Smooth muscle cell (in vitro differentiated cells): ENCODE measurements at regions not wholly inside any gene's neighbourhood (a gene's known extent, or its start where the extent isn't known, plus 50 kb on each side); places are given as distances from the start of the nearest gene placed in this dataset.

Source experiments
- DNase-seq: peaks from one replicate; lab custom pipeline; 2025; ENCODE audit not compliant: unreplicated experiment; lab: John Stamatoyannopoulos, UW
- H2AFZ ChIP-seq: fragments of 200-600 bp; sonication (generic); 2 replicates; pipeline ENCODE4 v1.6.0; 2016; ENCODE audit warnings: antibody characterized with exemption, low read depth, mild to moderate bottlenecking
- H3F3A ChIP-seq: fragments of 200-600 bp; sonication (generic); 2 replicates; pipeline ENCODE4 v1.6.0; 2017; ENCODE audit warnings: antibody characterized with exemption, low read depth
- H3K27ac ChIP-seq: fragments of 200-600 bp; sonication (generic); 2 replicates; pipeline ENCODE4 v1.5.1; 2016; ENCODE audit warnings: low read depth, mild to moderate bottlenecking
- H3K27me3 ChIP-seq: fragments of 200-600 bp; sonication (generic); 2 replicates; pipeline ENCODE4 v1.6.1; 2016; ENCODE audit warnings: low read depth, mild to moderate bottlenecking
- H3K36me3 ChIP-seq: fragments of 200-600 bp; sonication (generic); 2 replicates; pipeline ENCODE4 v1.5.1; 2016; ENCODE audit warnings: low read depth
- H3K4me1 ChIP-seq: fragments of 200-600 bp; sonication (generic); 2 replicates; pipeline ENCODE4 v1.5.1; 2016; ENCODE audit warnings: low read depth
- H3K4me2 ChIP-seq: fragments of 200-600 bp; sonication (generic); 2 replicates; pipeline ENCODE4 v1.6.0; 2016; ENCODE audit warnings: mild to moderate bottlenecking
- H3K4me3 ChIP-seq: fragments of 200-600 bp; sonication (generic); 2 replicates; pipeline ENCODE4 v1.5.1; 2016; ENCODE audit warnings: mild to moderate bottlenecking
- H3K79me2 ChIP-seq: fragments of 200-600 bp; sonication (generic); 2 replicates; pipeline ENCODE4 v1.6.0; 2016; ENCODE audit warnings: low read depth, mild to moderate bottlenecking
- H3K9ac ChIP-seq: fragments of 200-600 bp; sonication (generic); 2 replicates; pipeline ENCODE4 v1.6.0; 2016; ENCODE audit warnings: low read depth
- H3K9me3 ChIP-seq: fragments of 200-600 bp; sonication (generic); replicated peaks from 2 replicates; pipeline ENCODE4 v1.5.1; 2016; ENCODE audit warnings: low read depth
- H4K20me1 ChIP-seq: fragments of 200-600 bp; sonication (generic); 2 replicates; pipeline ENCODE4 v1.6.0; 2016; ENCODE audit warnings: low read depth
- WGBS: methylation state at CpG from one replicate; pipeline ENCODE4 v1.1.7; 2016; ENCODE audit warnings: low lambda C conversion rate; 5-methylcytosine and 5-hydroxymethylcytosine counted together
- TF ChIP-seq, protein P1 (sequence below): fragments of 200-600 bp; sonication (generic); IDR thresholded peaks from 2 replicates; pipeline ENCODE4 v1.5.1; 2017; ENCODE audit warnings: borderline replicate concordance, mild to moderate bottlenecking, antibody characterized with exemption; ENCODE audit not compliant: insufficient read depth, poor library complexity, severe bottlenecking

DNA sequence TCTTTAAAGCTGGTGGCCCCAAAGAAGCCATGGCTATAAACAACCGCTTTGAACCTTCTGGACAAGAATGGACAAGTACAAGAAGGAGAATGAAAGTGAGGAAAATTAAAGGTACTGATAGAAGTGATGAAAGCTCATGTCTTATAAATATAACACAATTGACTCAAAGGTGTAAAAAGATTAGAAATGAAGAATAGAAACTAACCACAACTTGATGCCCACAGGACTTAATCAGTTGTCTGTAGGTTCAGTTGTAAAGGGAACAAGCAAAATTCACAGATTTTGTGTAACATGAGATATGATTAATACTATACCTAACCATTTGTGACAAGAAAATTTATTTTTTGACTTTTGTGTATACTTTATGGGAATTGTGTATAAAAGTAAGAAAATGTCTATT lies 135.7 kb downstream of the NUP35 start:
- WGBS: 93% methylated on average over 1 of the region's 1 CpG
- Histone ChIP-seq H3K4me3 (no peak overlapping the region), H3K4me1 (no peaks in the 10 kb centered on the region), H3K79me2 (no peaks in the 10 kb centered on the region), H3K27ac (no peak overlapping the region), H3K27me3 (no peaks in the 10 kb centered on the region), H3F3A (no peaks in the 10 kb centered on the region), H2AFZ (no peak overlapping the region), H3K36me3 (no peaks in the 10 kb centered on the region), H4K20me1 (no peaks in the 10 kb centered on the region), H3K4me2 (no peak overlapping the region), H3K9me3 (no peaks in the 10 kb centered on the region), H3K9ac (no peak overlapping the region)
- DNase-seq: no peak
- TF ChIP-seq, protein P1, sequence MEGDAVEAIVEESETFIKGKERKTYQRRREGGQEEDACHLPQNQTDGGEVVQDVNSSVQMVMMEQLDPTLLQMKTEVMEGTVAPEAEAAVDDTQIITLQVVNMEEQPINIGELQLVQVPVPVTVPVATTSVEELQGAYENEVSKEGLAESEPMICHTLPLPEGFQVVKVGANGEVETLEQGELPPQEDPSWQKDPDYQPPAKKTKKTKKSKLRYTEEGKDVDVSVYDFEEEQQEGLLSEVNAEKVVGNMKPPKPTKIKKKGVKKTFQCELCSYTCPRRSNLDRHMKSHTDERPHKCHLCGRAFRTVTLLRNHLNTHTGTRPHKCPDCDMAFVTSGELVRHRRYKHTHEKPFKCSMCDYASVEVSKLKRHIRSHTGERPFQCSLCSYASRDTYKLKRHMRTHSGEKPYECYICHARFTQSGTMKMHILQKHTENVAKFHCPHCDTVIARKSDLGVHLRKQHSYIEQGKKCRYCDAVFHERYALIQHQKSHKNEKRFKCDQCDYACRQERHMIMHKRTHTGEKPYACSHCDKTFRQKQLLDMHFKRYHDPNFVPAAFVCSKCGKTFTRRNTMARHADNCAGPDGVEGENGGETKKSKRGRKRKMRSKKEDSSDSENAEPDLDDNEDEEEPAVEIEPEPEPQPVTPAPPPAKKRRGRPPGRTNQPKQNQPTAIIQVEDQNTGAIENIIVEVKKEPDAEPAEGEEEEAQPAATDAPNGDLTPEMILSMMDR: no peak

DNA sequence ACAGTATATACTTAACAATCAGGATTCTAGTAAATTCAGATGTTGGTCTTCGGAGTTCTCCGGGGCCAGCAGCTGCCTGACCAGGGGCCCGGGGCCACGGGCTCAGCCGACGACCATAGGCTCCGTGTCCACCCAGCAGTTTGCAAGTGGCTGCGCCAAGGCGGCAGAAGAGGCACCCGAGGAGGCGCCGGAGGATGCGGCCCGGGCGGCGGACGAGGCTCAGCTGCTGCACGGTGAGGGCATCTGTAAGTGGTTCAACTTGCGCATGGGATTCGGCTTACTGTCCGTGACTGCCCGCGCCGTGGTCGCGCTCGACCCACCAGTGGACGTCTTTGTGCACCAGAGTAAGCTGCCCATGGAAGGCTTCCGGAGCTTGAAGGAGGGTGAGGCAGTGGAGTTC lies 136.3 kb downstream of the NUP35 start:
- DNase-seq: no peak
- H3K27ac ChIP-seq: no peak overlapping the region
- H3K27me3 ChIP-seq: no peaks in the 10 kb centered on the region
- H2AFZ ChIP-seq: no peak overlapping the region
- H3K79me2 ChIP-seq: no peaks in the 10 kb centered on the region
- no peaks in the 10 kb centered on the region for H3K36me3 ChIP-seq
- TF ChIP-seq, protein P1: no peak
- H3K9me3 ChIP-seq: no peaks in the 10 kb centered on the region
- no peak overlapping the region for H3K4me3 ChIP-seq
- WGBS: 95% methylated on average over 29 of the region's 29 CpGs
- no peak overlapping the region for H3K9ac ChIP-seq
- no peaks in the 10 kb centered on the region for H3F3A ChIP-seq
- H3K4me2 ChIP-seq: no peak overlapping the region
- H4K20me1 ChIP-seq: no peaks in the 10 kb centered on the region
- H3K4me1 ChIP-seq: no peaks in the 10 kb centered on the region

DNA sequence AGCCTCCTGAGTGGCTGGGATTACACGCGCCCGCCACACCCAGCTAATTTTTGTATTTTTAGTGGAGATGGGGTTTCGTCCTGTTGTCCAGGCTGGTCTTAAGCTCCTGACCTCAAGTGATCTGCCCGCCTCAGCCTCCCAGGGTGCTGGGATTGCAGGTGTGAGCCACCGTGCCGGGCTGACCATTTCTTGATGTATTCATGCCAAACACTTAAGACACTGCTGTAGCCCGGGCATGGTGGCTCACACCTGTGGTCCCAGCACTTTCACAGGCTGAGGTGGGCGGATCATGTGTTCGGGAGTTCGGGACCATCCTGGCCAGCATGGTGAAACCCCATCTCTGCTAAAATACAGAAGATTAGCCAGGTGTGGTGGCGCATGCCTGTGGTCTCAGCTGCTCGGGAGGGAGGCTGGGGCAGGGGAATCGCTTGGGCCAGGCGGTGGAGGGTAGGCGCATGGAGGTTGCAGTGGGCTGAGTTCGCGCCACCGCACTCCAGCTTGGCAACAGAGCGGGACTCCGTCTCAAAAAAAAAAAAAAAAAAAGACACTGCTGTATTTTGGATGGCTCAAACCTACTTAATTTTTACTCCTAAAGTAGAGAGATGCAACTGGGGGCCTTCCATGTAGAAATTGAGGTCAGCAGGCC lies 140.8 kb downstream of the NUP35 start:
- no peak for DNase-seq
- H3K79me2 ChIP-seq: no peaks in the 10 kb centered on the region
- H3K36me3 ChIP-seq: no peaks in the 10 kb centered on the region
- no peaks in the 10 kb centered on the region for H3K9me3 ChIP-seq
- no peak overlapping the region for H3K4me2 ChIP-seq
- no peaks in the 10 kb centered on the region for H3F3A ChIP-seq
- H3K4me1 ChIP-seq: no peaks in the 10 kb centered on the region
- no peaks in the 10 kb centered on the region for H4K20me1 ChIP-seq
- no peak overlapping the region for H3K9ac ChIP-seq
- H2AFZ ChIP-seq: no peak overlapping the region
- 96% methylated on average over 18 of the region's 21 CpGs for WGBS
- no peak overlapping the region for H3K4me3 ChIP-seq
- H3K27ac ChIP-seq: no peak overlapping the region
- TF ChIP-seq, protein P1: no peak
- no peaks in the 10 kb centered on the region for H3K27me3 ChIP-seq

DNA sequence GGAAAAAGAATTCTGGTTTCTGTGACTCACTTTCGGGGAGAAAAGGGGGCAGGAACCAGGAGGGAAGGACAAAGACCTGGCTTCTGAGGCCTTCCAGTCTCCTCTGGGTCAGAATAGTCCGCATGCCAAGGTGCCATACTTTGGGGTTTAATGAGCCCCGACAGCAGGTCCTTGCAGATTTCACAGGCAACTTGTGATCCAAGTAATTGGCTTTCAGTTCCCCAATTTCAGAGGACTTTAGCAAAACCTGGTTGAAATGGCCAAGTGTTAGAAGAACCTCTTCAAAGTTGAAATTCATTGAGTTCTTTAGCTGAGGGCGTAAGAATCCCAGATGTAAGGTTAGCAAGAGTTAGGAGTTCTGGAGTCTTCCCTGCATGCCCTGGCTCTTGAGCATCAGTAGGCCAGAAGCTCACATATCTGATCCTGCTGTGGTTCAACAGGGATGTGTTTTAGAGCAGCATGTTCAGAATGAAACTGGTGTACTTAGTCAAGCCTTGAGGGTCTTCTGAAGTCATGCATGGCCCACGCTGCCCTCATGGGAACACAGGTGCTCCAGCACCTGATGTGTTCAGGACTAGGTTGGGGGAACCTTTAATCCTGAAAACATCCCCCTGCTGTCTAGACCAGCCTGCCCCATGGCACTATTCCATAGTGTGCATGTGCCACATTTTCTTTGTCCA lies 143.0 kb downstream of the NUP35 start:
- Histone ChIP-seq H3K27me3 (no peaks in the 10 kb centered on the region), H3K79me2 (no peaks in the 10 kb centered on the region), H3K27ac (no peak overlapping the region)

More for the DNA sequence above, 143.0 kb downstream of the NUP35 start:
- 94% methylated on average over 5 of the region's 5 CpGs for WGBS
- Histone ChIP-seq H3K4me1 (no peaks in the 10 kb centered on the region), H3K4me2 (no peak overlapping the region), H3K9ac (no peak overlapping the region), H3F3A (no peaks in the 10 kb centered on the region), H3K4me3 (no peak overlapping the region), H3K36me3 (no peaks in the 10 kb centered on the region), H3K9me3 (no peaks in the 10 kb centered on the region), H2AFZ (no peak overlapping the region), H4K20me1 (no peaks in the 10 kb centered on the region)
- TF ChIP-seq, protein P1: no peak
- DNase-seq: no peak
